Stimulated activated naive CD8-positive, alpha-beta T cell treated with anti-CD3 and anti-CD28 coated beads, Interleukin-15, Interleukin-2, amounts not matched to agents 100 U/mL and 50 U/mL, for 24 hours (primary cell): ENCODE measurements at regions not wholly inside any gene's neighbourhood (a gene's known extent, or its start where the extent isn't known, plus 50 kb on each side); places are given as distances from the start of the nearest gene placed in this dataset.
"Not testable (repeated sequence)": the region's sequence is repeated elsewhere in the genome, so short reads cannot be mapped to it uniquely, and the experiment has no call there.

Source experiments
- ATAC-seq: fragments of 150-1000 bp; cut with Tn5 transposase; one replicate; pipeline ENCODE4 v1.10.0; 2021
- DNase-seq: peaks from one replicate; pipeline ENCODE4 v3.0.0; 2021

GRCh38 chr3:127417709-127418559, 130.1 kb upstream of the PRR20G start:
- DNase-seq = no peak
- no peak for ATAC-seq

GRCh38 chr3:127413871-127414270, 126.0 kb upstream of the PRR20G start:
- DNase-seq = no peak

GRCh38 chr3:127413318-127413673, 125.5 kb upstream of the PRR20G start:
- ATAC-seq (no peak), DNase-seq (no peak)

More at GRCh38 chr3:127413871-127414270, 126.0 kb upstream of the PRR20G start:
- no peak for ATAC-seq

- ATAC-seq = no peak
- DNase-seq = no peak
Observed at GRCh38 chr3:127412578-127413317, 124.9 kb upstream of the PRR20G start.

GRCh38 chr3:127411875-127412274, 124.0 kb upstream of the PRR20G start:
- not testable (repeated sequence) for ATAC-seq, DNase-seq

- no peak for ATAC-seq
- DNase-seq = no peak
Observed at GRCh38 chr3:127411083-127411727, 123.4 kb upstream of the PRR20G start.

GRCh38 chr3:127410678-127411077, 122.8 kb upstream of the PRR20G start:
- ATAC-seq = no peak
- DNase-seq = no peak

- no peak for ATAC-seq
- DNase-seq = no peak
Observed at GRCh38 chr3:127410137-127410488, 122.3 kb upstream of the PRR20G start.

GRCh38 chr3:127409421-127410136, 121.7 kb upstream of the PRR20G start:
- no peak for DNase-seq

GRCh38 chr3:127408684-127409420, 121.0 kb upstream of the PRR20G start:
- DNase-seq (no peak), ATAC-seq (no peak)

More at GRCh38 chr3:127409421-127410136, 121.7 kb upstream of the PRR20G start:
- no peak for ATAC-seq

GRCh38 chr3:127408022-127408683, 120.3 kb upstream of the PRR20G start:
- DNase-seq (no peak), ATAC-seq (no peak)

GRCh38 chr3:127407026-127407939, 119.4 kb upstream of the PRR20G start:
- no peak for DNase-seq
- no peak for ATAC-seq

- DNase-seq (peak; percentile 25), ATAC-seq (peak; percentile 53)
Observed at GRCh38 chr3:127406309-127407025, 118.6 kb upstream of the PRR20G start.

- DNase-seq (no peak), ATAC-seq (no peak)
Observed at GRCh38 chr3:127405791-127406190, 117.9 kb upstream of the PRR20G start.

- DNase-seq (no peak), ATAC-seq (no peak)
Observed at GRCh38 chr3:127405010-127405598, 117.3 kb upstream of the PRR20G start.

GRCh38 chr3:127404221-127405009, 116.6 kb upstream of the PRR20G start:
- no peak for ATAC-seq
- DNase-seq = no peak

- no peak for DNase-seq
- no peak for ATAC-seq
Observed at GRCh38 chr3:127403795-127404194, 115.9 kb upstream of the PRR20G start.

- no peak for DNase-seq
- no peak for ATAC-seq
Observed at GRCh38 chr3:127399154-127399553, 111.3 kb upstream of the PRR20G start.
